ENCODE measurements at regions not wholly inside any gene's neighbourhood (a gene's known extent, or its start where the extent isn't known, plus 50 kb on each side); places are given as distances from the start of the nearest gene placed in this dataset.

DNA sequence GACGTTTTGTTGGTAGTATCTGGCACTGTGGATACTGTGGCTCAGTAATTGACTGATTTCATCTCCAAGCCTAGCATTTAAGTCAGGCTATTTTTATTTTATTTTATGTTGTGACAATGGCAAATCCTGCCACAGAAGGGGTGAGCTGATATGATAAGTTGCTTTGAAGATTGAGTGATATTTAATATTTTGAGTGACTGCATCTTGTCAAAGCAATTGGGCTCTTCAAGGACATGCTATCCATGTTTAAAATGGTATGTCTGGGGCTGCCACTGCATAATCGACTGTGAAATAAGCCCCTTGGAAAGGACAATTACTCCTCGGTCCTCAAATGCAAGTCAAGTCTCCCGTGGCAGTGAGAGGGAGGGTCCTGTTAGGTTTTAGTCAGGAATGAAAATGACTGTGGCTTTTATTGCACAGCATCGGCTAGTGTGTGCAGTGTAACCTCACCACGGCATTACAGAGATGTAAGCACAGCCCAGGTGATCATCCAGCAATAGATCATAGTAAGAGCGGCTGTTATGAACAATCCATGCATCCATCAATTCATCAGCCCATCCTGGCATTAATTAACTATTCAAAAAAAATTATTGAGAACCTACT is 178.2 kb downstream of the GBA3 start:
- Mint-ChIP-seq H3K9me3 (peaks cover 5% of the 10 kb centered on the region), H3K36me3 (no peaks in the 10 kb centered on the region), H3K27me3 (no peaks in the 10 kb centered on the region), H3K4me3 (no peak overlapping the region), H3K27ac (no peak overlapping the region), H3K4me1 (ENCODE audit: low read depth in 2 of 2) (no peaks in the 10 kb centered on the region)
- ATAC-seq (no peak), DNase-seq (ENCODE audit: low spot score) (no peak)

GRCh38 chr4:22869235-22869634 is 176.5 kb downstream of the GBA3 start:
- Mint-ChIP-seq H3K27ac (no peak overlapping the region), H3K9me3 (peaks cover 2% of the 10 kb centered on the region), H3K4me1 (ENCODE audit: low read depth in 2 of 2) (no peaks in the 10 kb centered on the region), H3K36me3 (no peaks in the 10 kb centered on the region), H3K27me3 (no peaks in the 10 kb centered on the region), H3K4me3 (no peak overlapping the region)
- ATAC-seq (no peak), DNase-seq (ENCODE audit: low spot score) (no peak)
